HUDEP-2 (cell line): ENCODE measurements at regions not wholly inside any gene's neighbourhood (a gene's known extent, or its start where the extent isn't known, plus 50 kb on each side); places are given as distances from the start of the nearest gene placed in this dataset.

Source experiments
- DNase-seq, 76 experiments: peaks; one replicate each; lab custom pipeline; 2025; ENCODE audit not compliant: unreplicated experiment in 76 of 76; lab: John Stamatoyannopoulos, UW

DNA sequence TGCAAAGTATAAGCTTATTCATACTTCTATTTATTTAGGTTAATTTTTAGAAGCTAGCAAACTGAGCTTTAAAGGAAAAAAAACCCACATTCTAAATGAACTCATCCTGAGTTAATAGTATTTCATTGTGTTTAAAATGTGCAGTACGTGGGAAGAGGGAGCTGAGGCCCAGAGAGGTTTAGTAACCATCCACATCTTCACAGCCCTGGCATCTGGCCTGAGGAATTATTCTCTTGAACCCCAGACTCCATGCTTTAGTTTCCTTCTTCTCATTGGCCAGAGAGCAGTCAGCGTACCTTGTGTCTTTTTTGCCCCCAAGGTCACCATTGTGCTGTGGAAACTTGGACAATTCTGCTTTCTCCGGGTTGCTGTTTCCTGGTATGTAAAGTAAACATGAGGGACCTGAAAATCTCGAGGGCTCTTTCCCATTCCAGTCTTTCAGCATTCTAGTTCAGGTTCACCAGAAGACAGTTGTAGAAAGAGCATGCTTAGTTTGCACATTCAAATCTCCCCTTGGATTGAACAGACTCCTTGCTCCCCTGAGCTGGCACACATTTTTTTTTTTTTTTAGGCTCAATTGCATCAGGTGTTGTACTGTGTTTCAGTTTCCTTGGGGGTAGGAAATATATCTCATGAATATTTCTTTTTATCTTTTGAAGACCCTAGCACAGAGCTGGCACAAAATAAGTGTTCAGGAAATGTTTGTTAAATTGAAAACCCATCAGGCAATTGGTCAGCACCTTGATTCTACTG, 81.4 kb downstream of the MYCN start:
- no peak for DNase-seq

DNA sequence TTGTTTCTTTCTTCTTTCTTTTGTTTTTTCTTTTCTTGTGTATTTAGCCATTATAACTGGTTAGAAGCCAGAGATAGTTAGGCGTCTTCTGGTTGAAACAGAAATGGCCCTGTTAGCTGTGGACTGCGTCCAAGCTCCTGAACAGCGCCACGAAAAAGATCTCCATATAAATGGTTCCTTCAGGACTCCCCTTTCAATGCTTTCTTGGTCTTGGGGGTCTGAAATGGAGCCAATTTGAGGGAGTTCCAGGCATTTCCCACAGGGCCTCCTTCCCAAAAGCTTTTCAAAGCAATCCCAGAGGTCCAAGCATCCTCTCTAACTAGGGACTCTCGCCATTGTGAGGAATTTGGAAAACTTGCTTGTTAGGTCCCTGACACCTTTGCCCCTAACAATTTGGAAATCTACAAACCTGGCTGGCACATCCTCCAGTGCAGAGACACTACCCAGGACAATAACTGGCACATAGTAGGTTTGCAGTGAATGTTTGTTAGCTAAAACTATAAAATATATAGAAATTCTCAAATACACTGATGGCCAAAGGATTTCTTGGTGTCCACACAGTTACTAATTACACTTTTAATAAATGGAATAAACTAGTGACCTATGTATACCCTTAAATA, 80.1 kb downstream of the MYCN start:
- DNase-seq = no peak

DNA sequence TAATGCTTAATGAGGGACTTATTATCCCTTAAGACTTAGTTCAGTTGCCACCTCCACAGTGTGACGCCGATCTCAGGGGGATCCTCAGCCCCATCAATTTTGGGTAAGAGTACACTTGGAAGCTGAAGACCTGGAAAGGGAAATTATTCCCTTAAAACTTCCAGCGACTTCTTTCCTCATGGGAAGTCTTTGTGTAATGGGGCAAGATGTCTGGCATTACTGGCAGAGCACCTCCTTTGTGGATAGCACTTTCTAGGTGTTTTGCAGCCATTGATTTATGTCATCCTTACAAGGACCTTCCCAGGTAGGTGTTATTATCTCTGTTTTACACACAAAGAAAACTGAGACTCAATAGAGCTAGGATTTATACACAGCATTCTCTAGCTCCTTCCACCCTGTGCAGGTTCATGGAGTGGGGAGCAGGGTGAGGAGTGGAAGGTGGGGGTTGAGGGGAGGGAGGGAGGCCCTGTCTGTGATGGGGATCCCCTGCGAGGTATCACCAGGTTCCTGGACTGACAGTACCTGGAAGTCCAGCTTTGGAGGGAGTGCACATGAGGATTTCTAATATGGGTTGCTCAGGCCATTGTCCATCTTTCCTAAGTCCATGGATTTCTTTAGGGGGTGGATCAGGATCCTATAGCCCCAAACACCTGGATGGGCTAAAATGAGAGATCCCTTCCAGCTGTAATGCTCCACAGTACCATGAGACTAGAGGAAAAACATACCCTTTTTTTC, 79.4 kb downstream of the MYCN start:
- DNase-seq = no peak

DNA sequence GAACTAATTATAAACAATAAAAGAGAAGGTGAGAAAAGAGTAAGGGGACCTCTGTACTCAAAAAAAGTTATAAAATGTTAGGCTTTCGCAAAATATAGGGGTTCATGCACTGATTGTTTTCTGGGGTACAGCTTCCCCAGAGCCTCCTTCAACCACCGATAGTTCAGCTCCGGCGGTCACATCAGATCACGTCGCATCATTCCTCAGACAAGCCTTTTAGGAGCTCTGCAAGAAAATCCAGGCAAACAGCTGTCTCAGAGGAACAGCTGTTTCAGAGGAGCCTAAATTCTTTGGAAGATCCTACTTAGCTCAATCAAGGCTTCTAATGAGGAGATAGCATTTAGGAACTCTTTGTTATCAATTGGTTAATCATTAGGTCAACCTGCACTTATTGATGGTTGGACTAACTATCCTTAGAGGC, 78.7 kb downstream of the MYCN start:
- no peak for DNase-seq

DNA sequence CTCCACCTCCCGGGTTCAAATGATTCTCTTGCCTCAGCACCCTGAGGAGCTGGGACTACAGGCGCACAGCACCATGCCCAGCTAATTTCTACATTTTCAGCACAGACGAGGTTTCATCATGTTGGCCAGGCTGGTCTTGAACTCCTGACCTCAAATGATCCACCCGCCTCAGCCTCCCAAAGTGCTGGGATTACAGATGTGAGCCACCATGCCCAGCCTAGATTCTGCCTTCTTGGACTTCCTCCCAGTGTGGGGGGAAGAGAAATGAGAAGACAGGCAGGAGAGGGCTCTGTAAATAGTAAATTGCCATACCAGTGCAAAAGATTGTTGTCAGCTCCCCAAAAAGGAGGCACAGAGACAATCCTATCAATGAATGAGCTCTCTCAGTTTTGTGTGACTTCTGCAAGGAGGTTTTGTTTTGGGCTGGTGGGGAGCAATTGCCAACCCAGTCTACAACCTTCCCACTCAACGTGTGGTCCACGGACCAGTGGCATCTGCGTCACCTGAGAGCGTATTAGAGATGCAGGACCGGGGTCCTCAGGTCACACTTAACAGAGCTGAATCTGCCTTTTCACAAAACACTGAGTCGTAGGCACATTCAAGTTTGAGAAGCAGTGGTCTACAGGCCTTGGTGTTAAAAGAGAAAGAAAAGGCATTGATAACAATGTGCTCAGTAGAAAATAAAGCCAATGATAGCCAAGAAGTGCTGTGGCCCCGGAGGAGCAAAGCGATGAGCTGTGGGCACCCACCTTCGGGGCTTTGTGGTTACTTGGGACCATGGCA, 78.1 kb downstream of the MYCN start:
- DNase-seq = no peak

DNA sequence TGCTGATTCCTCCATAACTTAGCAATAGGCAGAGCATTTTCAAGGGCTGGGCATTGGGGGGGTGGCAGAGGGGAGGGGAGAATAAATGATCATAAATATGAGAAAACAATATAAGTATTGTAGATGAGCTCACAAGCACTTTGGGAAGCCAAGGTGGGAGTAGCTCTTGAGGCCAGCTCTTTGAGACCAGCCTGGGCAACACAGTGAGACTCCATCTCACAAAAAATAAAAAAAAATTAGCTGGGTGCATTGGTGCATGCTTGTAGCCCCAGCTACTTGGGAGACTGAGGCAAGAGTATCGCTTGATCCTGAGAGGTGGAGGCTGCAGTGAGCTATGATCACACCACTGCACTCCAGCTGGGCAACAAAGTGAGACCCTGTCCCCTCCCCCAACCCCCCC, 75.9 kb downstream of the MYCN start:
- no peak for DNase-seq

DNA sequence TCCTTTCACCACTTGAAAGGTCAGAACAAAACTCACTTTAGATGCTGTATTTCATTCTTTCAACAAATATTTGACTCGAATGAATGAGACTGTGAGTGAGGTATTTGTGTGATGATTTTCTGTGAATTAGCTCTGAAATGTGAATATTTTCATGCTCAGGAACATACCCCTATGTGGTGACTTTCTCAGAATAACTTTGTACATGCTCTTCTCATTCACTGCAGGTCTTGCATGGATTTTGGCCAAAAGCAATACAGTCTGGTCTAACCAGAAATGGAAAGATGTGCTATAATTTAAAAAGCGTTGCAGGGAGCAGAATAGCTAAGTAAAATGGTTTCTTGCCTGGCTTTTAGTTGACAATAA, 75.5 kb downstream of the MYCN start:
- DNase-seq = no peak

DNA sequence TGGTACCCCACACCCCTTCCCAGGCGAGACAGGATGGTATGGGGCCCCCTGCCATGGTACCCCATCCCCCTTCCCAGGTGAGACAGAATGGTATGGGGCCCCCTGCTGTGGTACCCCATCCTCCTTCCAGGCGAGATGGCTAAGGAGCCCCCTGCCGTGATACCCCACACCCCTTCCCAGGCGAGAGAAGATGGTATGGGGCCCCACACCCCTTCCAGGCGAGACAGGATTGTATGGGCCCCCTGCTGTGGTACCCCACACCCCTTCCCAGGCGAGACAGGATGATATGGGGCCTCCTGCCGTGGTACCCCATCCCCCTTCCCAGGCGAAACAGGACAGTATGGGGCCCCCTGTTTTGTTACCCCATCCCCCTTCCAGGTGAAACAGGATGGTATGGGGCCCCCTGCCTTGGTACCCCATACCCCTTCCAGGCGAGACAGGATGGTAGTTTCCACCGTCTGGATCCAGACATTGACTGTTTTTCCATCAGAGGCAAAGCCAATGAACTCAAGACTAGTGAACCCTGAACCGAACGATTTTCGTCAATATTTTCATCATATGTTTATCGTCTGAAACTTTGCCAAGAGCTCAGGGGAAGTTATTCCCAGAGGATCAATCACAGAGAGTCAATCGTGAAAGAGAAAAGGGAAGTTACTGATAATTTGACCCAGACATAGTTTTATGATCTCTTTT, 75.0 kb downstream of the MYCN start:
- DNase-seq = no peak

DNA sequence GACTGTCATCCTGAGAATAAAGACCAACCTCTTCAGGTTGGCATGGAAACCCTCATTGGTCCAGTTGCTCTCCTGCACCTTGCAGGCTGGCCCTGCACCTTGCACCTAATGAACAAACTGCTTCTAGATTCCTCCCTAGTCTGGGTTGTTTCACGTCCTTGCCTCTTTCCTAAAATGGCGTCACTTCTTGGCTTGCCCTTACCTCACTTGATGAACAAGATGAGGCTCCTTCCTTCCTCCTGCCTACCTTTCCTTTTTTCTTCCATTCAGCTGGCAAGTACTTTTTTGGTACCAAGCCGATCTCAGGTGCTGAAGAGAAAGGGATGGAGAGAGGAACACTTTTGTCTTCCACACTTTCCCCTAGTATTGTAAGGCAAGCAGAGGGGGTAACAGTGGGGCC, 74.5 kb downstream of the MYCN start:
- no peak for DNase-seq

DNA sequence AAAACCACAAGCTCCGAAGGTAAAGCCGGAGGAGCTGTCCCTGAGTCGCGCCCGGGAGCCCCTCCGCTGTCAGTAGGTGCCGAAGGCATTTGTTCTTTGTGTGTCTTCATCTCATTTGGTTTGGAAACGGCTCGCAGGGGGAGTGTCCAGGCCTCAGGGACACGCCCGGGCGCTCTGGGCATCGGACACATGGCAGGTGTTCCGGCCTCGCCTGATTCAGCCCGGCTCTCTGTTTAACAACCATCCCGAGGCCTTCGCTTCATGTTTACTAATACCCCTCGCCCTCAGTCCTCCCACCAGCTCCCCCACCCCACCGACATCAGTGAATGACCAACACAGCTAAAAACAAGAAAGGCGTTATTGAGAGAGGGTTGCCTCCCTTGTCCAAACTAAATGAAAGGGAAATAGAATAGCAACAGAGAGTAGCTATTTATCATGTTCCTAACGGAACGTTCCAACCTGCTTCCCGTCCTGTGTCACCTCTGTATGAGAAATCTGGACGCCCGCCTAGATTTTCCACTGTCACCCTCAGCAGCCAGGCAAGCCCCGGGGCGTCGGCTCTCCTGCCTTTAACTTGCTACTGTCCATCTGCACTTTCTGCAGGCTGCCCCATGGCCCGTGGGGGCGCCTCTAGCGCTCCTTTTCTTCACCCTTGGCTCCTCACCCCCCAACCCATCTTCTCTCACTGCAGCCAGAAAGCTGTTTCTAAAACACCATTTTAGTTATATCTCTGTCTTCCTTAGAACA, 73.9 kb downstream of the MYCN start:
- no peak for DNase-seq

DNA sequence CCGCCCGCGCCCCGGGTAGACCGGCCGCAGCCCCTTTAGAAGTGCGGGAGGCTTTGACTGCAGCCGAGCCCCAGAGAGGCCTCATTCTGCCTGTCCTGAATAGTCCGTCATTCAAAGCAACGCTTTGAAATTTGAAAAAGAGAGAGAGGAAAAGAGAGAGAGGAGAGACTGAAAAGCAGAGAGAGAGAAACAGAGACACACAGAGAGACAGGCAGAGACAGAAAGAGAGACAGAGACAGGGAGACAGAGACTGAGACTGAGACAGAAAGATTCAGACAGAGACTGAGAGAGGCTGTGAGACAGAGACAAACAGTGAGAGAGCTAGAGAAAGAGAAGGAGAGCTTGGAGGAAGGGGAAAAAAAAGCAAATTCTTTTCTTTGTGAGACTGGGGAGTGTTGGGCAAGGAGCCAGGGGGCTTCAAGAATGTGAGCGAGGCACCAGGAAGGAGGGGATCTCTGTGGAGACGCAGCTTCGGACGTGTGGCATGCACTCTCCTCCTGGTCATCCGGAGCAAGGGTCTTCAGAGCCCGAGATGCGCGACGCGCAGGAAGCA, 73.1 kb downstream of the MYCN start:
- no peak for DNase-seq

DNA sequence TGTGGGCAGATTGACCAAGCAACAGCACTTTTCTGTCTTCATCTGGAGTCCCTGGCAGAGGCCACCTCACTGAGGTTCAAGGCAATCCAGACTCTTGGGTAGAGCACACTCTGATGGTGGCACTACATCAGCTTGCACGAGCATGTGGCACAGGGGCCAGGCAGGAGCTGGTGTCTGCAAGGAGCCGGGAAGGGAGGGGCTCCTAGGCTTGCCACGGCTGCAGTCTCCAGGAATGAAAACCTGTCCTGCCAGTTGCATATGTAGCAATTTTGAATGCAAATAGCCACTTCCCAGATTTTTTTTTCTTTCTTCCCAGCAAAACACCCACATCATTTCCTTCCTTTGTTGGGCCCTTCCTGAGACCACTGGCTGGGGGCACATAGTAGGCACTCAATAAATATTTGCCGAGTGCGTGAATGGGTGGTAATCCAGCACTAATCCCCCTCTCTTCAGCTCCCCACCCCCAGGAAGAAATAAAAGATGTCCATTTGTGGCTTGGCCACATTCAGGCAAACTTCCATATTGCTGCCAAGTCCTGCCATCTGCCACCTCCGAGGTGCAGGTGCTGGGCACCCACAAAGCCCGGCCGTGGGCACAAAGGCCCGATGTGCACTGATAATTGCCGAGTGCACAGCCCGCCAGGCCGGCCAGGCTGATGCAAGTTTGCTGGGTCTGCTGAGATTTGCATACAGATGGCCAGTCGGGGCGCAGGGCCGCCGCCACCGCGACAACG, 72.4 kb downstream of the MYCN start:
- no peak for DNase-seq

DNA sequence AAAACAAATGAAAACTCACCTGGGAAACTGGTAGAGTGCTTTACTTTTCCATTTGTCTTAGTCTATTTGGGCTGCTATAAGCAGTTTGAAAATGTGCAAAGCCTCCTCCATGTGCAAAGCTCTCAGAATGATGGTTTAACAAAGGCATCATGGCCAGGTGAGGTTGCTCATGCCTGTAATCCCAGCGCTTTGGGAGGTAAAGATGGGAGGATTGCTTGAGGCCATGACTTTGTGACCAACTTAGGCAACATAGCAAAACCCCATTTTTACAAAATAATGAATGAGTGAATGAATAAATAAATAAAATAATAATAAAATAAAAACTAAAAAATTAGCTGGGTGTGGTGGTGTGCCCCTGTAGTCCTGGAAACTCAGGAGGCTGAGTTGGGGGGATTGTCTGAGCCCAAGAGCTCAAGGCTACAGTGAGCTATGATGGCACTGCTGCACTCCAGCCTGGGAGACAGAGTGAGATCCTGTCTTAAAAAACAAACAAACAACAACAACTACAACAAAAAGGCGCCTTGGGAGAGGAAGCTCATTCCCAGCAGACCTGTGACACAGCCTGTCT, 71.8 kb downstream of the MYCN start:
- DNase-seq = no peak

DNA sequence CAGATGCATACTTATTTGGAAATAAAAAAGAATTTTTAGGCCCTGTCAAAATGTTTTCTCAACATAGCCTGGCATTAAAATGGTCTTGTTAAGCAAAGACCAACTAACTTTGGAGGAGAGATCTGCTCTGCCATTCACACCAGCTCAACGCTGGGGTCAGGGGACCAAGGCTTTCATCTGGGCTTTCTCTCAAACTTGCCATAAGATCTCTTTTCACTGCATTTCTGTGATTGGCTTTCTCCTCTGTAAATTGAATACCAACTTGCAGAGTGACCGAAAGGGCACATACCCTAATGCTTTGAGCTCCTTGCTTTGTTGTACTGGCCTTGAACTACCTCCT, 71.2 kb downstream of the MYCN start:
- DNase-seq = no peak

DNA sequence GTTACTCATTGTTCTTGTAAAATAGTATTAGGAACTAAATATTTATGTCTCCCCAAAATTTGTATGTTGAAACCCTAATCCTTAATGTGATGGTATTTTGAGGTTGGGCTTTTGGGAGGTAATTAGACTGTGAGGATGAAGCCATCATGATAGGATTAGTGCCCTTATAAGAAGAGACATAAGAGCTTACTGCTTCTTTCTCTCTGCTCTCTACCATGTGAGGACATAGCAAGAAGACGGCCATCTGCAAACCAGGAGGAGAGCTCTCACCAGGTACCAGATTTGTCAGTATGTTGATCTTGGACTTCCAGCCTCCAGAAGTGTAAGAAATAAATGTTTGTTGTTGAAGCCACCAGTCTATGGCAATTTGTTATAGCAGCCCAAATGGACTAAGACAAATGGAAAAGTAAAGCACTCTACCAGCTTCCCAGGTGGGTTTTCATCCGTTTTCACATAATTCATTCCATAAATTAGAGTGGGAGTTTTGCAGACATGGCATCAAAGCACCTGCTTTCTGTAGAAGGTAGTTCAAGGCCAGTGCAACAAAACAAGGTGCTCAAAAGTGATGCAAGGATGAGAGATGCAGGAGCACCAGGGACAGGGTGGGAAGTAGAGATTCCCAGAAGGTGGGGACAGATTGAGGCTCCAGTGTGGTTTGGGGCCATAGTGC, 70.7 kb downstream of the MYCN start:
- DNase-seq = no peak

DNA sequence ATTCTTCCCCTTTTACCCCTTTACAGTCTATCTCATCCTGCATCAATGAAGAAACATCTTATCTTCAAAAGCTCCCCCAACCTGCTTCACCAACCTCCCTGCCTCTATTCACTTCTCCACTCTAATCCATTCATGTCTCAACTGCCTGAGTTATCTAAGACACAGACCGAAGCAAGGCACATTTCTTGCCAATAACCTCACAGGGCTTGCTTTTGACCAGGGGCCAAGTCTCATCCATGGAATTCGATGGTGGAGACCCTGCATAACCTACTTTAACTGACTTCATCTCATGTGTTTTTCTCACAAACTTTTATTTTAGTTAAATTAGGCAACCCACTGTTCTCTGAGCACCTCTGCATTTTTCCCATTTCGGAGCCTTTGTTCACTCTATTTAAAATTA, 69.7 kb downstream of the MYCN start:
- DNase-seq = no peak

DNA sequence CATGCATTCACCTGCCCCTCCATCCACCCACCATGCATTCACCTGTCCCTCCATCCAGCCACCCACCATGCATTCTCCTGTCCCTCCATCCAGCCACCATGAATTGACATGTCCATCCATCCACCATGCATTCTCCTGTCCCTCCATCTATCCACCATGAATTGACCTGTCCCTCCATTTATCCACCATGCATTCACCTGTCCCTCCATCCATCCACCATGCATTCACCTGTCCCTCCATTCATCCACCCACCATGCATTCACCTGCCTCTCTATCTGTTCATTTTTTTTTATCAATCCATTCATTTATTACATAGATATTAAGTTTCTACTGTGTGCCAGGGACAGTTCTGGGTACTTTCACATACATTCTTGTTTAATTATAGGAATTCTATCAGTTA, 69.2 kb downstream of the MYCN start:
- no peak for DNase-seq

DNA sequence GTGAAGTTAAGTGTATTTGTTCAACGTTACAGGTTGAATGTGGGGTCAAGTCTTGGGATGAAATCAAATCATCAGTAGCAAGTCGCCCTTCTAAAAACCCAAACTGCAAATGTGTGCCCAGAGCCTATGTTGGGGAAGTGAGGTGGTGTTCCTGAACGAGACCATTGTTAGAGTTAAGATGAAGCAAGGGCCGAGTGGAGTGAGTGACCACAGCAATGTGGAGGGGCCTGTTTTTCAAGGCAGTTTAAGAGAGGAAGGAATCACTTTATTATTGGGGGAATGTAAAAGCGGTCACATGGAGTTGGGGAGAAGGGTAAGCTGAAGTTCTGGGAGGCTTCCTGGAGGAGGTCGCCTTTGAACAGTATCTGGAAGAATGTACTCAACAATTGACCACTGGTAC, 68.5 kb downstream of the MYCN start:
- DNase-seq = no peak
